ENCODE measurements at regions not wholly inside any gene's neighbourhood (a gene's known extent, or its start where the extent isn't known, plus 50 kb on each side); places are given as distances from the start of the nearest gene placed in this dataset.
"Not testable (repeated sequence)": the region's sequence is repeated elsewhere in the genome, so short reads cannot be mapped to it uniquely, and the experiment has no call there.

DNA sequence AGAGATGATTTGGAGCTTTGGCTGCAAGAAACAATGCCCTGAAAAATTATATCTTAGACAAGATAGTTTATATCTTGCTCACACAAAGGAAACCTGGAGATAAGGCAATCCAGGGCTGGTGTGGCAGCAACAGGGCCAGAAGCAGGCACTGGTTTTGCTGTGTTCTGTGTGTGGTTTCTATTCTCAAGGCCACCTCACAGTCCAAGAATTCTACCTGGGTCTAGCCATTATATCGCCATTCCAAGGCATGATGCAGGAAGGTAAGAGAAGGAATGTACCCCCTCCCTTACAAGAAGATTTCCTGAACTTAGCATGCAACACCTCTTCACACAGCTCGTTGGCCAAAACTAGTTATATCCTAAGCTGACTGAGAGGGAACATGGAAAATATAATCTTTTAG lies 74.5 kb upstream of the MEGF10 start:
- DNase-seq, result no peak

DNA sequence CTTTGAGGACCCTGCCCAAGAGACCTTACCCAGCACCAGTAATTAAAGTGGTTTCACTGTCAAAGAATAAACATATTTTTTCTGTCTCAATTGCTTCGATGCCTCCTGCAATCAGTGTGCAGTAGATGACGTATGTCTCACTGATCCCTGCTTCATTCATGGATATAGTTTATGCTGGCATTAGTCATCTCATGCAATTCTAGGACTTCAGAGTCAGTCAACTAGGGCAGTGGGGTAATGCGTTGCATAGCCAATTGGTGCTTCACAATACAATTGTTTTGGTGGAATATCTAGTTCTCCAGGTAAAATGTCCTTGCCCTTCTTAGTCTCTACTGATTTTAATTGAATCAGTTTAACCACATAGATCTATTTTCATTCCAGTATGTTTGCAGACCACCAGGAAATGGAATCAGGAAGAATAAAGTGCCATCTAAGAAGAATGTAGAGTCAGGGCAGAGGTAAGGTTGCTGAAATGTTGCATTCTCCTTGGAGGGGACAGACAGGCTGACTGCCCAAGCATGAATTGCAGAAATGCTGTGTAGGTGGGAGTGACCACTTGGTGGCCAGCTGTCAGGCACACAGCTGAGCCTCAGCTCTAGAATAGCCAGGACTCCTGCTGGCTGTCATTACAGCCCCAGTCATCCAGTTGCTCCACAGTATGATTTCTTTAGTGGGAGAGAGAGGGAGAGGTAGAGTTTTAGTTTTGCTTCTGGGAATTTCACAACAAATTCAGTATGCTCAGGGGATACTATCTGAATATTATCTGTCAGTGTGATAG lies 73.5 kb upstream of the MEGF10 start:
- DNase-seq, result no peak

DNA sequence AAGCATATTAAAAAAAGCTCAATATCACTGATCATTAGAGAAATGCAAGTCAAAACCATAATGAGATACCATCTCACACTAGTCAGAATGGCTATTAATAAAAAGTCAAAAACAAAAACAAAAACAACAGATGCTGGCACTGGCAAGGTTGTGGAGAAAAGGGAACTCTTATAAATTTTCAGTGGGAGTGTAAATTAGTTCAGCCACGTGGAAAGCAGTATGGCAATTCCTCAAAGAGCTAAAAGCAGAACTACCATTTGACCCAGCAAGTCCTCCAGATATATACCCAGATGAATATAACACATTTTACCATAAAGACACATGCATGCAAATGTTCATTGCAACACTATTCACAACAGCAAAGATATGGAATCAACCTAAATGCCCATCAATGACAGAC lies 68.7 kb upstream of the MEGF10 start:
- not testable (repeated sequence) for DNase-seq

DNA sequence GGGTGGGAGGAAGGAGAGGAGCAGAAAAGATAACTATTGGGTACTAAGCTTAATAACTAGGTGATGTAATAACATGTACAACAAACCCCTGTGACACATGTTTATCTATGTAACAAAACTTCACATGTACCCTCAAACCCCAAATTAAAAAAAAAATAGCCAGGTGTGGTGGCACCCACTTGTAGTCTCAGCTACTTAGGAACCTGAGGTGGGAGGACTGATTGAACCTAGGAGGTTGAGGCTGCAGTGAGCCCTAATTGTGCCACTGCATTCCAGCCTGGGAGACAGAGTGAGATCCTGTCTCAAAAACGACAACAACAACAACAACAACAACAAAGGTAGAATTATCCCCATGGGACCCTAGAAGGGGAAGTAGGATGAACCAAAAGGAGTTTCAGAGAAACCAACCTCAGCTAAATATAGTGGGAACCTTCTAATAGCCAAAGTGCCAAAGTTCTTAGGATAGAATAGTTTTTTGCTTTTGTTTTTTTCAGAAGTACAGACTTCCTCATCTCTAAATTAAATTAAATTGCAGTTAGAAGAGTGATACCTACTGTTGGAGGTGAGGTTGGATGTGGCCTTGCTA lies 67.9 kb upstream of the MEGF10 start:
- DNase-seq, result not testable (repeated sequence)

DNA sequence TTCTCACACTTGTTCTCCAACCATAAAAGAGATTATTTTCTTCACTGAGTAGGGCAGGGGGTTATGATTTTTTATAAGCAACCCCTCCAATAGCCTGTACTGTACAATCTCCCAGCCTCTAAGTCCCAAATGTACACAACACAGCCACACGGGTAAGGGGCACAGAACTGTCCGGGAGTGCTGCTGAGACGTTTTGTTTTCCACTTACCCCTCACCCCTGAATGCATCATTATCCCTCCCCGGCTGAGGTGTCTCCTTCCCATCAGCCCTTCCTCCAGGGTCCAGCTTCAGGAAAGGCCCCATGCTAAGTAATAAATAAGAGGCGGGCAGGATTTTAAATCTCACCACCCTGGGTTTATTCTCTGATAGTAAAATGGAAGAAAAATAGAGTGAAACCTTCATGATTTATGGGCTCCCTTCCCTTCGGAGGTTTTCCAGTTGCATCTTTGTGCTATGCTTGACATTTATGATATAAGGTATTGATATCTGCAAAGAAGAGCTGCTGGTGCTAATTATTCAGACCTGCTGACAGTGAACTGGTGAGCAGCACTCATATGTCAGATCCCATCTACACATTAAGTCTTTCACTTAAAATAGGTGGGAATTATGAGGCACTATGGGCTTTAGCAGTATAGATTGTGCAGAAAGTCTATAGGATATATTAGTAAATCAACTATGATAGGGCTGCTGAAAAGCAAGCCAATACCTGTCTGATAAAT lies 67.2 kb upstream of the MEGF10 start:
- no peak for DNase-seq

DNA sequence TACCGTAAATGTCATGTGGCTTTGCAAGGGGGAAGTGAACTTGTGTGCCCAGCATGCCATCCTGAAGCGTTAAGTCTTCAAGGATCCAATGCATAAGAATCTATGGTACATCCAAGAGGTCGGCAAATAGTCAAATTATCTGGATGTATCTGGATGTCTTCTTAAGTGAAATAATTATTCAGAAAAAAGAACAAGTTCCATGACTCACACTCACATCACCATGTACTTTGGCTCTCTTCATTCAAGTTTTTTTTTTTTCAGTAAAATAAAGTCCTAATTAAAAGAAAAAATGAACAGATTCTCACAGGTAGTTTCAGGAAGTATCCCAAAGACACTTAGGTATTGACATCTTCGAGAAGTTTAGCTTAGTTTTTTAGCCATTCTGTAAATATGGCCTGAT lies 62.7 kb upstream of the MEGF10 start:
- DNase-seq, result no peak

DNA sequence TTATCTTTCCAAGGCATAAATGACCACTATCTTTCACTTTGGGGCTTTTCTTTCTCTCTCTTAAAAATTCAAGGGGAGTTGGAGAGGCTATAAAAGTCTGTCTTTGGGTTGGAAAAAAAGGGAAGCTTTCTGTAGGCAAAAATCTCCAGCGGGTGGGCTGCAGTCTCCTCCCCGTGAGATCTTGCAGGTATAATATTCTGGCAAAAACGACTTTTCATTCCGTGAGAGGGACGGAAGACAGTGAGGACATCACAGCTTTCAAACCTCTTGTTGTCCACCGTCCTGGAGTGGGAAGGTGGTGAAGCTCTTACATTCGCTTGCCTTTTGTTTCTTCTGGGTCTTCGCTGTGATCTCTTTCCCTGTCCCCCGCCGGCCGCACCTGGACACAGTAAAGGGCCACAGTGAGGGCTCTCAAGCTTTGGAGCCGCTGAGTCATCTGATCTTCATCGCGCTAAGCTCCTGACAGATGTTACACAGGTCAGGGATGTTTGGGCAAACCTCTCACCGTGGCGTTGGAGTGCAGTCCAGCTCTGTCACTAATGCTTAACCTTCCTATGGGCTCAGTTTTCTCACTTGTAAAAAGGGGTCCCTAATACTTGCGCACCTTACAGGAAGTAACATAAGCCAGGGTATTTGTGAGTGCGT lies 61.9 kb upstream of the MEGF10 start:
- no peak for DNase-seq

DNA sequence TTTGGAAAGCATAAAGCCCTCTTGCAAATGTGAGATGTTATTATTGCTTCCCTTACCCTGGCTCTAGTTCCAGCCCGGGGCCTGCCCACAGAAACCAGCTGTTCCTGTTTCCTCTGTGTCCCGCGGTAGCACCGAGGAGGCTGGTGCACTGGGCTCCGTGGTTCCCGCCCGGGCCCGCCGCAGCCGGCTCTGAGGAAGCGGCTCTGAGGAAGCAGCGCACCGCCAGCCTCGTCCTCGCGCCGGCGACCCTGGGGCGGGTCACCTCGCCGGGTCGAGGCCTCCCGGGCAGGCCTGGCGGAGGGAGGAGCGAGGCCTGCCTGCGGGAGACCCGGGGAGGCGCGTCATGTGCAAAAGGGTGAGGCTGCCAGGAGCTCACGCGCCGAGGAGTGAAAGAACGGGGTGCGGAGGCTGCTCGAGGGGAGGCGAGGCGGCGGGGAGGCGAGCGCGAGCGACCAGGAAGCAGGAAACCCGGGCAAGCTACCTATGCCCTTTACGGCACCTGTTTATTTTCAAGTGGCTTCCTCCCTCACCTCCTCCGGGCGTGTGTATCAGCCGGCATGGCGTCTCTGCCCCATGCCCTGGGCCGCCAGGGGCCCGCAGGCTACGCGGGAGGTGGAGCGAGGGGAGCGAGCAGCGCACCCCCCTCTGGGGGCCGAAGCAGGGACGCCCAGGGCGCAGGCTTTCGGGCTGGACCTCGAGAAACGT lies 61.3 kb upstream of the MEGF10 start:
- DNase-seq, result peak; percentile 73

DNA sequence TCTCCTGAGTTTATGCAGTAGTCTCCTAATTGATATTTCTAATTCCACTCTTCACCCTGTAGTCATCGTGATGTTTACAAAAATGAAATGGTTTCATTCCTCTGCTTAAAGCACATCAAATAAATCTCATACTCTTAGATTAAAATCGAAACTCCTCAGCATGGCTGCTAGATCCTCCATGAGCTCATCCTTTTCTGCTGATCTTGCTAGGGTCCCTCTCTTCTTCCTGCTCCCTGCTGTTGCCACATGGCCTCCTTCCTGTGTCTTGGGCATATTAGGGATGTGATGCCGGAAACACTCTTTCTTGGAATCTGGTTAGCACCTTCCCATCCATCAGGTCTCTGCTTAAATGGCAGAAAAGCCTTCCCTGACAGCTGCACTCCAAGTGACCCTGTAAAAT lies 59.5 kb upstream of the MEGF10 start:
- DNase-seq, result no peak

DNA sequence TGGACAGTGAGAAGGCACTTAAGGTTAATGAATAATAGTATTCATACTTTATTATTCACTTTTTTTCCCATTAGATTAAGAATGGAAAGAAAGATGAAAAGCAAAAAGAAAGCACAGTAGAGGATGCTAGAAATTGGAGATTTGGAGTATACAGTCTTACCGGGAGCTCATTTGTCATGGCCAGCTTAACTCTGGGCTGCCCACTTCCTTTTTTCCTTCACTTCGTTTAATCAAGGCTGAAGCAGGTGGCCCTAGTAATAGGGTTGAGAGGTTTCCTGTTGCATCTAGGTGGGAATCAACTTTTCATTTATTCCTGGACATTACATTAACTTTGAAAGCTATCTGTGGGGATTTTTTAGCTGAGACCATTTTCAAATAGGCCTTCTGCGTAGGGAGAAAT lies 57.0 kb upstream of the MEGF10 start:
- no peak for DNase-seq

DNA sequence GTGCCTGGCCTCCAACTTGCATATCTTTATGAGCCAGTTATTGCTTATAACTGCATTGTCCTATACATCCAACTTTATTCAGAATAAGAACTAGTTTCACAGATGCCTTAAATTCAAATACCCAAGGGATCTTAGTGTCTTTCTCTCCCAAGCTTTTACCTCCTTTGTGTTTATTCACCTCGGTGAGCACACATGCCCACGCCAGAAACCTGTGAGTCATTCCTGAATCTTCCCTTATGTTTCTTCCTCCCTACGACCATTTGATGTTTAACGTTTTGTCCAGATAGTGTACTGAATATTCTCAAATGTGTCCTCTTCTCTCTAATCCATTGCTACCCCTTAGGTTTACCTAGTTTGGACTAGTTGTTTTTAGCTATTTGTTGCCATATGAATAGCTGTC lies 55.5 kb upstream of the MEGF10 start:
- no peak for DNase-seq

DNA sequence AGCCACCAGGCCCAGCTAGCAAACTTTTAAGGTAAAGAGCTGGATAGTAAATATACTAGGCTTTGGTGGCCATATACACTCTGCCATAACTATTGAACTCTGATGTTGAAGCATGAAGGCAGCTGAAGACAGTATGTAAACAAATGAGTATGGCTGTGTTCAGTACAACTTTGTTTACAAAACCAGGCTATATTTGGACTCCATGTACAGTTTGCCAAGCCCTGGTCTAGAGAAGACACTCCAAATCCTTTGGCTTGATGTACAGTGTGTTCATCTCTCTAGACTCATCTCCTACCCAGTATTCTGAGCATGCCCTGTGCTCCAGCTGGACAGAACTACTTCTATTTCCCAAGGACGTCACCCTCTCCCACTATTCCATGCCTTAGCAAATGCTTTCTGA lies 54.3 kb upstream of the MEGF10 start:
- no peak for DNase-seq
